Endodermal cell (in vitro differentiated cells): ENCODE measurements at regions not wholly inside any gene's neighbourhood (a gene's known extent, or its start where the extent isn't known, plus 50 kb on each side); places are given as distances from the start of the nearest gene placed in this dataset.

Experiments
- DNase-seq: peaks from one replicate; pipeline ENCODE4 v3.0.0-alpha.2; 2017
- H3K27ac ChIP-seq: 2 replicates; pipeline ENCODE4 v1.5.1; 2013; ENCODE audit warnings: mild to moderate bottlenecking, low read depth, low read length, moderate library complexity
- H3K27me3 ChIP-seq: 2 replicates; pipeline ENCODE4 v1.6.1; 2013; ENCODE audit warnings: mild to moderate bottlenecking, low read length, moderate library complexity; ENCODE audit not compliant: insufficient read depth, control insufficient read depth, poor library complexity, severe bottlenecking
- H3K36me3 ChIP-seq: 2 replicates; pipeline ENCODE4 v1.7.0; 2013; ENCODE audit warnings: mild to moderate bottlenecking, low read length, moderate library complexity; ENCODE audit not compliant: control insufficient read depth, insufficient read depth
- H3K4me1 ChIP-seq: one replicate; pipeline ENCODE4 v1.7.0; 2013; ENCODE audit warnings: low read length; ENCODE audit not compliant: control insufficient read depth, insufficient read depth
- H3K4me3 ChIP-seq: 2 replicates; pipeline ENCODE4 v1.5.1; 2013; ENCODE audit warnings: mild to moderate bottlenecking, low read length, moderate library complexity
- H3K9ac ChIP-seq: 2 replicates; pipeline ENCODE4 v1.6.1; 2013; ENCODE audit warnings: mild to moderate bottlenecking, low read length, moderate library complexity; ENCODE audit not compliant: poor library complexity, severe bottlenecking; ENCODE audit errors: extremely low read depth
- H3K9me3 ChIP-seq: 2 replicates; pipeline ENCODE4 v1.6.1; 2013; ENCODE audit warnings: mild to moderate bottlenecking, low read length, moderate library complexity; ENCODE audit not compliant: control insufficient read depth
- H3K27ac Mint-ChIP-seq: 2 replicates; pipeline ENCODE4 v1.8.0; 2020; ENCODE audit warnings: mixed read lengths
- H3K27me3 Mint-ChIP-seq: 2 replicates; pipeline ENCODE4 v1.8.0; 2021; ENCODE audit warnings: mild to moderate bottlenecking, mixed read lengths; ENCODE audit not compliant: insufficient read depth
- H3K36me3 Mint-ChIP-seq: 2 replicates; pipeline ENCODE4 v1.8.0; 2020; ENCODE audit warnings: low read depth, mixed read lengths
- H3K4me1 Mint-ChIP-seq: 2 replicates; pipeline ENCODE4 v1.8.0; 2020; ENCODE audit warnings: mixed read lengths
- H3K4me3 Mint-ChIP-seq: 2 replicates; pipeline ENCODE4 v1.8.0; 2020; ENCODE audit warnings: mild to moderate bottlenecking, moderate library complexity, mixed read lengths
- H3K9me3 Mint-ChIP-seq: 2 replicates; pipeline ENCODE4 v1.8.0; 2020; ENCODE audit warnings: mild to moderate bottlenecking, mixed read lengths
- CTCF ChIP-seq: fragments of 200-600 bp; sonication (generic); conservative IDR thresholded peaks from 2 replicates; pipeline ENCODE4 v1.5.0; 2021; ENCODE audit warnings: antibody characterized with exemption, mild to moderate bottlenecking
- WGBS, 2 experiments: methylation state at CpG; one replicate each; pipeline versions ENCODE4 v1.1.5 to v1.1.7; 2013; ENCODE audit warnings: missing lambda C conversion rate in 2 of 2, mixed read lengths in 1 of 2; ENCODE audit not compliant: insufficient coverage in 1 of 2, insufficient read length in 1 of 2; 5-methylcytosine and 5-hydroxymethylcytosine counted together

GRCh38 chr3:21859124-21860081, 108.4 kb upstream of the ZNF385D start:
- no peak overlapping the region for H3K9ac ChIP-seq
- no peaks in the 10 kb centered on the region for H3K9me3 ChIP-seq
- no peaks in the 10 kb centered on the region for H3K36me3 Mint-ChIP-seq
- DNase-seq, result peak; percentile 49
- H3K27me3 ChIP-seq, result no peaks in the 10 kb centered on the region
- H3K27ac Mint-ChIP-seq, result peak overlapping the region; percentile 53
- H3K4me1 ChIP-seq, result peaks cover 5% of the 10 kb centered on the region
- H3K36me3 ChIP-seq, result no peaks in the 10 kb centered on the region
- peak overlapping the region; percentile 29 for H3K27ac ChIP-seq
- H3K27me3 Mint-ChIP-seq, result no peaks in the 10 kb centered on the region
- no peak for TF ChIP-seq CTCF
- peaks cover 17% of the 10 kb centered on the region for H3K4me1 Mint-ChIP-seq
- no peaks in the 10 kb centered on the region for H3K9me3 Mint-ChIP-seq
- no peak overlapping the region for H3K4me3 ChIP-seq
- 64 to 67% methylated on average over 9 to 10 of the region's 10 CpGs for WGBS, 2 experiments
- no peak overlapping the region for H3K4me3 Mint-ChIP-seq

DNA sequence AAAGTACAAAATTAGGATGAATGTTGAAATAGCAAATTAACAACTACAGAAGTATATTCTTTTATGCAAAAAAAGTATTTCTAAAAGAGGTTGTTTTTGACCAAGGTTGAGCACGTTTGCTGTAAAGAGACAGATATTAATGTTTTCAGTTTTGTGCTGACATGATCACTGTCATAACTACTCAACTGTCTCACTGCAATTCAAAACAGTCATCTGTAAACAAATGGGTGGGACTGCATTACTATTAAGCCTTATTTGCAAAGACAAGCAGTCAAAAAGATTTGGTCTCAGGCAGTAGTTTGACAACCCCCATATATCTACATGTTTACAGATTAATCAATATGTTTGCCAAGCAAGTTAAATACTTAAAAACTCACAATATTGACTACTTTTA, 109.1 kb upstream of the ZNF385D start:
- Mint-ChIP-seq H3K9me3 (no peaks in the 10 kb centered on the region), H3K27me3 (no peaks in the 10 kb centered on the region), H3K36me3 (no peaks in the 10 kb centered on the region), H3K4me1 (peaks cover 21% of the 10 kb centered on the region), H3K27ac (no peak overlapping the region), H3K4me3 (no peak overlapping the region)
- Histone ChIP-seq H3K27ac (no peak overlapping the region), H3K9me3 (no peaks in the 10 kb centered on the region), H3K4me3 (no peak overlapping the region), H3K9ac (no peak overlapping the region), H3K4me1 (peaks cover 5% of the 10 kb centered on the region), H3K36me3 (no peaks in the 10 kb centered on the region), H3K27me3 (no peaks in the 10 kb centered on the region)
- WGBS, 2 experiments, result 78% methylated on average over 1 of the region's 1 CpG; no CpG with 5 or more reads in 1 of the 2 experiments
- no peak for TF ChIP-seq CTCF
- no peak for DNase-seq

DNA sequence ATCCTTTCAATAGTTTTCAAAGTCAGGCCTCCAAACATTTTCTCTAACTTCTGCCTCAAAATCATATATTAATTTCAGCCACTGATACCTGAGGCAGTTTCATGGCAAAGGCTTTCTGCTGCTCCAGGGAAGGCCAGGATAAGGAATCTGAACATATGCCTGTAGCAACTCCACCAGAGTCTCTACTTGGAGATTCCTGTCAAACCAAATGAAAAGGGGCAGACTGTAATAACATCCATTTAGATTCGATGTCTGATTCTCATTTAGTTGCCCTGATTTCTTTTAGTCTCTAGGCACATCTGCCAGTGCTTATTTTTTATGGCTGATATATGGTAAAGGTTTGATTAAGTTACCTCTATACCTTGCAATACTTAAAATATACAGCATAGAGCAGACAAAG, 109.6 kb upstream of the ZNF385D start:
- H3K4me1 Mint-ChIP-seq, result peaks cover 21% of the 10 kb centered on the region
- DNase-seq, result no peak
- H3K36me3 ChIP-seq, result no peaks in the 10 kb centered on the region

More for the DNA sequence above, 109.6 kb upstream of the ZNF385D start:
- TF ChIP-seq CTCF, result no peak
- Histone ChIP-seq H3K4me1 (peaks cover 5% of the 10 kb centered on the region), H3K9ac (no peak overlapping the region), H3K27me3 (no peaks in the 10 kb centered on the region), H3K4me3 (no peak overlapping the region), H3K9me3 (no peaks in the 10 kb centered on the region), H3K27ac (no peak overlapping the region)
- Mint-ChIP-seq H3K9me3 (no peaks in the 10 kb centered on the region), H3K27ac (no peak overlapping the region), H3K27me3 (no peaks in the 10 kb centered on the region), H3K36me3 (no peaks in the 10 kb centered on the region), H3K4me3 (no peak overlapping the region)
- WGBS, 2 experiments, result 96% methylated on average over 1 of the region's 1 CpG; no CpG with 5 or more reads in 1 of the 2 experiments
